ENCODE measurements at regions not wholly inside any gene's neighbourhood (a gene's known extent, or its start where the extent isn't known, plus 50 kb on each side); places are given as distances from the start of the nearest gene placed in this dataset.

DNA sequence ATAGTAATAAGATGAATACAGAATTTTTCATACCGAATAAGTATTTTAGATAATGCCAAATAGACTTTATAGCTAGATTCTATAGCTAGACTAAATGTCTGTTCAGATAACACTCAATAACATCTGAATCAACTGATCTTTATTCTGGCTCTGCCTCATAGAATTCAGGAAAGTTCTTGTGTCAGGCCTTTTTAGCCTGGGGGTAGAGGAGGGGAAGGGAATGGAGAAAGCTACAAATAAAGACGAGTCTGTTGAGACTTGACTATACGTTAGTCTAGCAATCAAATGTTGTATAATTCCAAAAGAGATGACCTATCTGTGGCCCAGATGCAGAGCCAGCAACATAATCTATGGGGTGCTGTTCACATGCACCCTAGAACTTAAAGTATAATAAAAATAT lies 106.6 kb upstream of the ABI3BP start:
- Histone ChIP-seq H3K79me2 (ENCODE audit: insufficient read depth, low read length) (no peaks in the 10 kb centered on the region), H3K27ac (ENCODE audit: low read depth, low read length, poor library complexity, severe bottlenecking) (no peak overlapping the region), H3K4me3 (ENCODE audit: low read depth, low read length, poor library complexity, severe bottlenecking) (no peak overlapping the region), H3K4me1 (ENCODE audit: insufficient read depth, low read length, severe bottlenecking) (no peaks in the 10 kb centered on the region), H3K36me3 (ENCODE audit: insufficient read depth, low read length) (no peaks in the 10 kb centered on the region), H3K4me2 (ENCODE audit: low read length) (no peak overlapping the region), H3K9me2 (ENCODE audit: low read depth, low read length) (no peaks in the 10 kb centered on the region), H3K9ac (ENCODE audit: low read length) (no peak overlapping the region), H3K27me3 (ENCODE audit: insufficient read depth, low read length) (no peaks in the 10 kb centered on the region), H3K9me3 (ENCODE audit: low read length) (no peaks in the 10 kb centered on the region), H4K20me1 (ENCODE audit: insufficient read depth, low read length) (no peaks in the 10 kb centered on the region), H2AFZ (ENCODE audit: low read length) (no peak overlapping the region), H3F3A (ENCODE audit: insufficient read depth, low read length) (no peaks in the 10 kb centered on the region)
- TF ChIP-seq, protein P1, sequence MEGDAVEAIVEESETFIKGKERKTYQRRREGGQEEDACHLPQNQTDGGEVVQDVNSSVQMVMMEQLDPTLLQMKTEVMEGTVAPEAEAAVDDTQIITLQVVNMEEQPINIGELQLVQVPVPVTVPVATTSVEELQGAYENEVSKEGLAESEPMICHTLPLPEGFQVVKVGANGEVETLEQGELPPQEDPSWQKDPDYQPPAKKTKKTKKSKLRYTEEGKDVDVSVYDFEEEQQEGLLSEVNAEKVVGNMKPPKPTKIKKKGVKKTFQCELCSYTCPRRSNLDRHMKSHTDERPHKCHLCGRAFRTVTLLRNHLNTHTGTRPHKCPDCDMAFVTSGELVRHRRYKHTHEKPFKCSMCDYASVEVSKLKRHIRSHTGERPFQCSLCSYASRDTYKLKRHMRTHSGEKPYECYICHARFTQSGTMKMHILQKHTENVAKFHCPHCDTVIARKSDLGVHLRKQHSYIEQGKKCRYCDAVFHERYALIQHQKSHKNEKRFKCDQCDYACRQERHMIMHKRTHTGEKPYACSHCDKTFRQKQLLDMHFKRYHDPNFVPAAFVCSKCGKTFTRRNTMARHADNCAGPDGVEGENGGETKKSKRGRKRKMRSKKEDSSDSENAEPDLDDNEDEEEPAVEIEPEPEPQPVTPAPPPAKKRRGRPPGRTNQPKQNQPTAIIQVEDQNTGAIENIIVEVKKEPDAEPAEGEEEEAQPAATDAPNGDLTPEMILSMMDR (IDR thresholded peaks at IDR 0.05; ENCODE audit: low read length), result no peak
- no peak for TF ChIP-seq EZH2 (IDR thresholded peaks at IDR 0.05; ENCODE audit: borderline replicate concordance, low read length)

DNA sequence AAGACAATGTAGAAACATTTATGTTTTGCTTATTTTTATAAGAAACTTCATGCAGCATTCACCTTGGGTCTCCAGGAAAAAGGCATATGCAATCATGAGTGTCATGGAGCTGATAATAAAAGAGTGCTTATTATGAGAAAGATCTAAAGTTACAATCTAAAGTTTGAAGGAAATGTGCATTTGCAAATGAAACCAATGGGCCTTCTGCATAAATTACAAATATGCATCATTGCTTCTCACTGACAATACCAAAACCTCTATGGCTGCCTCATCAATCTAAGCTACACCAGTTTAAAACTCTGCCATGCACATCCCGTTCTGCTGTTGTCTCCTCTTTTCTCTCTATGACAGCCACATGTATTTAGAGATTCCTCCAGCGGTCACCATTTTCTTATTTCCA lies 103.2 kb upstream of the ABI3BP start:
- H3F3A ChIP-seq (ENCODE audit: insufficient read depth, low read length), result no peaks in the 10 kb centered on the region
- TF ChIP-seq, protein P1 (IDR thresholded peaks at IDR 0.05; ENCODE audit: low read length), result no peak
- no peak for TF ChIP-seq EZH2 (IDR thresholded peaks at IDR 0.05; ENCODE audit: borderline replicate concordance, low read length)
- no peaks in the 10 kb centered on the region for H3K4me1 ChIP-seq (ENCODE audit: insufficient read depth, low read length, severe bottlenecking)
- no peak overlapping the region for H3K9ac ChIP-seq (ENCODE audit: low read length)
- H3K9me3 ChIP-seq (ENCODE audit: low read length), result no peaks in the 10 kb centered on the region
- no peak overlapping the region for H3K4me2 ChIP-seq (ENCODE audit: low read length)
- H4K20me1 ChIP-seq (ENCODE audit: insufficient read depth, low read length), result no peaks in the 10 kb centered on the region
- no peaks in the 10 kb centered on the region for H3K27me3 ChIP-seq (ENCODE audit: insufficient read depth, low read length)
- no peak overlapping the region for H3K4me3 ChIP-seq (ENCODE audit: low read depth, low read length, poor library complexity, severe bottlenecking)
- H3K27ac ChIP-seq (ENCODE audit: low read depth, low read length, poor library complexity, severe bottlenecking), result no peak overlapping the region
- no peaks in the 10 kb centered on the region for H3K9me2 ChIP-seq (ENCODE audit: low read depth, low read length)
- no peaks in the 10 kb centered on the region for H3K36me3 ChIP-seq (ENCODE audit: insufficient read depth, low read length)
- H2AFZ ChIP-seq (ENCODE audit: low read length), result no peak overlapping the region
- no peaks in the 10 kb centered on the region for H3K79me2 ChIP-seq (ENCODE audit: insufficient read depth, low read length)

DNA sequence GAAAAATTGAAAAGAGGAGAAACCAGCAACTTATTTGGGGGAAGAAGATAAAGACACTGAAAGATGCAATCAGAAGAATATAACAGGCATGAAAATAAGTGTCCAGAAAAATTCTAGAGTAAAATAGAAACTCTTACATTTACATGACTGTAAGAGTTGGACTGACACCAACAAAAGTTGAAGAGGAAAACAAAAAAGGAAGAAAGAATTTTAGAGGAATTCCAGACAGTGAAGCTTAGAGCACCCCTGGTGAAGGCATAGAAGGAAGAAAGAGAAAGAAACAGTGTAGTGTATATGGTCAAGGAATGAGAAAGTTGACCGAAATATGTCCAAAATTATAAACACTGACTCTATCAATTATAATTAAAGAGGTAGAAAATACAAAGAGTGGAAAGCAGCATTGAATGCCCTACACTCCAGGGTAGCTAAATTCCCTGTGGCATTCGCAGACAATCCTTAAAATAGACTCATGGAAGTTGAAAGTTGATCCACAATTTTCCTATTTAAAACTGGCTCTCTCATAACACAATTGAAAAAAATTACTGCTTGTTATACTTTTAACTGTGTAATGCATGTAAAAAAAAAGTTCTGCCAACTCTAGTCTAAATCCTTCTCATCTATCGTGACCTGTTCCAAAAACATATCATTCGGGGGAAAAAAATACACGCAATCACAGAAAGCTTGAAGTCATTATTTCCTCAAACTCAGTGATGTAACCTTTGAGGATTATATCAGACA lies 102.6 kb upstream of the ABI3BP start:
- Histone ChIP-seq H3K4me2 (ENCODE audit: low read length) (no peak overlapping the region), H3K9me2 (ENCODE audit: low read depth, low read length) (no peaks in the 10 kb centered on the region), H3K9ac (ENCODE audit: low read length) (no peak overlapping the region), H2AFZ (ENCODE audit: low read length) (no peak overlapping the region), H3K4me3 (ENCODE audit: low read depth, low read length, poor library complexity, severe bottlenecking) (no peak overlapping the region), H3K27ac (ENCODE audit: low read depth, low read length, poor library complexity, severe bottlenecking) (no peak overlapping the region), H3K4me1 (ENCODE audit: insufficient read depth, low read length, severe bottlenecking) (no peaks in the 10 kb centered on the region), H4K20me1 (ENCODE audit: insufficient read depth, low read length) (no peaks in the 10 kb centered on the region), H3K79me2 (ENCODE audit: insufficient read depth, low read length) (no peaks in the 10 kb centered on the region), H3K27me3 (ENCODE audit: insufficient read depth, low read length) (no peaks in the 10 kb centered on the region), H3K9me3 (ENCODE audit: low read length) (no peaks in the 10 kb centered on the region), H3F3A (ENCODE audit: insufficient read depth, low read length) (no peaks in the 10 kb centered on the region), H3K36me3 (ENCODE audit: insufficient read depth, low read length) (no peaks in the 10 kb centered on the region)
- TF ChIP-seq EZH2 (IDR thresholded peaks at IDR 0.05; ENCODE audit: borderline replicate concordance, low read length), result no peak
- TF ChIP-seq, protein P1 (IDR thresholded peaks at IDR 0.05; ENCODE audit: low read length), result no peak

Measured in OCI-LY1 (cell line).